NCI-H1105 (cell line): ENCODE measurements at regions not wholly inside any gene's neighbourhood (a gene's known extent, or its start where the extent isn't known, plus 50 kb on each side); places are given as distances from the start of the nearest gene placed in this dataset.
A peak's percentile ranks its signal among the peaks of the same experiment; 100 is the strongest.

Source experiments
- DNase-seq: peaks from one replicate; lab custom pipeline; 2025; lab: John Stamatoyannopoulos, UW

DNA sequence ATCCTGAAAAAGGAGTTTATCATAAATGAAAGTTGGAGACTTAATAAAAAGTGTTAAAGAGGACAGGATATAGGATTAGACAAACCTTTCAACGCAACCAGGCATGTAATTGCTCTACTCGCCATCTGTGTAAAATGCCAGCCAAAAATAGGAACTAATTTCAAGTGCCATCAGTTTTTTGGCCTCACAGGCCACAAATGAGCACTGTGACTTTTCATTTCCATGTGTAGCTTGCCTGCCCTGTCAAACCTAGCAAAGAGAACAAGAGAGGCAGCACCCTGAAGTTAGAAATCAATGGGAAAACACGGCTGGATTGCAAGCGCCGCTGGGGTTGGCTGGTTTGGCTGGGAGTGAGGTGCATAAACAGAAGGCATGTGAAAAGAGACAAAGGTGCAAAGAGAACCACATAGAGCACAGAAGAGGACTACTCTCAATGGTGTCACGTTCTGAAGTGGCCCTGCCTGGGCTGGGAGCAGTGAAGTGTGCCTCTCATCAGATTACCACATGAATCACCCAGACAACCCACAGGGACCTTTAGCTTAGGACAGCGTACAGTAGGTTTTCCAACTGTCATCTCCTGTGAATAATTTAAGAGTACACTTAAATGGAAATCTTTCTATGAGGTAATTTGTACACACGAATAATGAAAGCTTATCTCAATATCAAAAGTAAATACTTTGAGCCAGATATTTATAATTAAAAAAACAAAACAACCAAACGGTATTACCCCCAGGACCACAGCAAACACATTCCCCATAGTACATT lies 78.0 kb upstream of the NHSL1 start:
- peak; percentile 84 for DNase-seq

DNA sequence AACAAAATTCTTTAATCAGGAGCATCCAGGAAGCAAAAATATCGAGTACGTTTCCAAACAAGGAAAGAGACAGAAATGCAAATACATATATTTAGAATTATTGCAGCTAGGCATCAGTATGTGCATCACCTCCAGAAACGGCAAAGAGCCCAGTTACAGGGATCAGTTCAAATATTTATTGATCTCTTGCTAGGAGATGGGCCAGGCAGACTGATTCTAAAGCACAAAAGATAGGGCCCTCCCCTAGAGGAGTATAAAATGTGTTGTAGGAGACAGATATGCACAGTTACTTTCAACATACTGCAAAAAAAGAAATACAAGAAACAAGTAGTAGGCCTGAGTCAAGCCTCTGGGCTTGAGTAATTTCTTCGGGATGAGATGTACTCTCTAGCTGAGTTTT lies 80.7 kb upstream of the NHSL1 start:
- DNase-seq = no peak

DNA sequence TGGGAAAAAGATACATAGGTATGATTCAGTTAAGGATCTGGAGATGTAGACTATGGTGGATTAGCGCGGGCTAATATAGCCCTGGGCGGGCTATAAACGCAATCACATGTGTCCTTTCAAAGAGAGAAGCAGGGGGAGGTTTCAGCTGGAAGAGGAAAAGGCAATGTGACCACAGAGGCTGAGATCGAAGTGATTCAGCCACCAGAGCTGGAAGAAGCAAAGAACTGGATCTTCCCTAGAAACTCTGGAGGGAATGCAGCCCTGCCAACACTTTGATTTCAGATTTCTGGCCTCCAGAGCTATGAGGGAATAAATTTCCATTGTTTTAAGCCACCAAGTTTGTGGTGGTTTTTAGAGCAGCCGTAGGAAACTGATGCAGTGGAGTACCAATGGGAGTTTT lies 81.5 kb upstream of the NHSL1 start:
- no peak for DNase-seq

DNA sequence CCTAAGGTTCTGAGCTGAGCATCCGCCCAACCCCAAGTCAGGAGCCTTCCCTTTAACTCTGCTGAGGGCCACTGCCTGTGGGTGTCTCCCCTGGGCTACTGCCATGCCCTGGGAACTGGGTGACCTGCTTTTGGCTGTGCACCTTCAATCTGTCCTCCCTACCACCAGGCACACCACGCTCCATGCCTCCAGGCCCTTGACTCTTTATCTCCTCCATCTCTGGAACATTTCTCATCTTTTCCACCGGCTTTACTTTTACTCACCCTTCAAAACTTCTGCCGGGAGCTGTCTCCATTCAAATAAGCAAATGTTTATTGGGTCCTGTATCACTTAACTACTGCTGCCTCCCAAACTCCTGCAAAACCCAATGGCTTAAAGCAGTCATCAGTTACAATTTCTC lies 83.3 kb upstream of the NHSL1 start:
- DNase-seq = no peak

DNA sequence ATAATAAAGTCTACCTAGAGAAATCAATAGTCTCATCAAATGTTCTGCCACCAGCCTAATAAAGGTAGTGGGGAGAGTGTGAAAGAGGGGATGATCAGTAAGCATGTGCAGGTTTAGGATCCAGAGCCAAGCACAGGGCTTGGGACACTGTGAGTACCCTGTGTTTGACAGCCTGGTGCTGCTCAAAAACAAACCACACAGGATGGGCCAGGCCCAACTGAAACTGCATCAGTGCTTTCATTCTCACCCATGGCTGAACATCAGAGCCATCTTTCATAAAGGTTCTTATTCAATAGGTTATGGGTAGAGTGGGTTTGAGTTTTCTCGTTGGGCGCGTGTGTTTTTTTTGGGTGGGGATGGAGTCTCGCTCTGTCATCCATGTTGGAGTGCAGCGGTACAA lies 87.3 kb upstream of the NHSL1 start:
- DNase-seq = no peak

DNA sequence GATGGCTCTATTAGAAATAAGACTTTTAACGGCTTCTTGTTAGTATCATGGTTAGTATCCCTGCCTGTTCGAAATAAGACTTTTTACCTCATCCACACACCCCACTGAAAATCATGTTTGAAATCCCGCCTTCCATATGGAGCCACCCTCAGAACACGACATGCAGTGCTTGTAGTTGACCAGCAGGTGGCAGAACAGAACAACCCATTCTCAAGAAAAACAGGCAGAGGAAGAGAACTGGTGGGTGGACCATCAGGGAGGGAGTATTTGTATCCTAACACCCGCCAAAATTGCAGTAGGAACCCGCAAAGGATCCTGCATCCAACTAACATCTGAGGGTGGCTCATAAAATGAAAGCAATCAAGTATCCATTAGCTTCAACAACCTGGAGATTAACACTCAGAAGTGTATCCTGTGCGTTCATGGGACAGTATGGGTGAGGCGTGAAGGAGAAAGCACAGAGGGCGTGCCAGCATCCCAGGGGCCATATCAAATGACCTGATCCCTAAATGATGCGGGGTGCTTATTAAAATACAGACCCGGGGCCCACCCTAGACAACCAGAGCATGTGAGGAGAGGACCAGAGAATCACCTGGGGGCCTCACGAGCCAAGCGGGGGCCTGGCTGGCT lies 89.6 kb upstream of the NHSL1 start:
- peak; percentile 63 for DNase-seq

DNA sequence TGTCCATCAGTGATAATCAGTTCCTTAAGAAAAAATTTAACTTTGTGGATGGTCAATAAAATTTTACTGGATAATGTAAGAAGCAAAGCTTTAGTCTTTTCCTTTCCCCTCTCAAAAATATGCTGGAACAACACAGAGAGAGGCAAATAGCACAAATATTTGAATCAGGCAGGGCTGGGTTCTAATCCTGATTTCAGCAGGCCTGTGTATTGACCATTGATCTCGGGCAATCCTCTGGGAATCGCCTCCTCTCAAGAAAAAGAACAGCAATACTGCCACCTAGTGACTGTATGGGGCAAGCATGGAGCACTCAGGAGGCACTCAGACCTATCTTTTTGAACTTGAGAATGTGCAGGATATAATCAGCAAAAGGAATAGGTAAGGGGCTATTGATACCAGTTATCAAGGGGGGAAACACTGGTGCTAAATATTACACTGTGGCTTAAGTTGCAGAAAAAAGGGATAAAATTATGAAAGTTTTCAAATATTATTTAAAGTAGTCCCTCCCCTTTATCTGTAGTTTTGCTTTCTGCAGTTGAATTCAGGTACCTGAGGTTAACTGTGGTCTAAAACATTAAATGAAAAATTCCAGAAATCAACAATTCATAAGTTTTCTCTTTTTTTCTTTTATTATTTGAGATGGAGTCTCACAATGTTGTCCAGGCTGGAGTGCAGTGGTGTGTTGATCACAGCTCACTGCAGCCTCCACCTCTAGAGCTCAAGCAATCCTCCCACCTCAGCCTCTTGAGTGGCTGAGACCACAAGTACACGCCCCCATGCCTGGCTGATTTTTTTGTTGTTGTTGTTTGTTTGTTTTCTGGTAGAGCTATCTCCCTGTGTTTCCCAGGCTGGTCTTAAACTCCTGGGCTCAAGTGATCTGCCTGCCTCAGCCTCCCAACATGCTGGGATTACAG lies 91.8 kb upstream of the NHSL1 start:
- peak; percentile 73 for DNase-seq

DNA sequence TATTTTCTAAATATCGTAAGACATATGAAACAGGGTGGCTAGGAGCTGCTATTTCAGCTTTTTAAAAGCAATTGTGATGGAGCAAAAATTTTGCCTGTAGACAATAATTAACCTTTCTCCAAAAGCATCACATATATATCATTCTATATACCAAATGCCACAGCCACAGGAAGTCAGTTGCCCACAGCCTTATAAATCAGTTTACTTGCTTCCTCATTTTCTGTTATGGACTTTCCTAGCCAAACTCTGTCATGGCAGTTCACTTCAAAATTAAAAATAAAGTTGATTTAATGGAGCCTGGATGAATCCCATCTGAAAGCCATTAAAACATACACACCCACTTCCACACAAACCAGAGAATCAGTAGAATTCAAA lies 93.4 kb upstream of the NHSL1 start:
- DNase-seq = no peak

DNA sequence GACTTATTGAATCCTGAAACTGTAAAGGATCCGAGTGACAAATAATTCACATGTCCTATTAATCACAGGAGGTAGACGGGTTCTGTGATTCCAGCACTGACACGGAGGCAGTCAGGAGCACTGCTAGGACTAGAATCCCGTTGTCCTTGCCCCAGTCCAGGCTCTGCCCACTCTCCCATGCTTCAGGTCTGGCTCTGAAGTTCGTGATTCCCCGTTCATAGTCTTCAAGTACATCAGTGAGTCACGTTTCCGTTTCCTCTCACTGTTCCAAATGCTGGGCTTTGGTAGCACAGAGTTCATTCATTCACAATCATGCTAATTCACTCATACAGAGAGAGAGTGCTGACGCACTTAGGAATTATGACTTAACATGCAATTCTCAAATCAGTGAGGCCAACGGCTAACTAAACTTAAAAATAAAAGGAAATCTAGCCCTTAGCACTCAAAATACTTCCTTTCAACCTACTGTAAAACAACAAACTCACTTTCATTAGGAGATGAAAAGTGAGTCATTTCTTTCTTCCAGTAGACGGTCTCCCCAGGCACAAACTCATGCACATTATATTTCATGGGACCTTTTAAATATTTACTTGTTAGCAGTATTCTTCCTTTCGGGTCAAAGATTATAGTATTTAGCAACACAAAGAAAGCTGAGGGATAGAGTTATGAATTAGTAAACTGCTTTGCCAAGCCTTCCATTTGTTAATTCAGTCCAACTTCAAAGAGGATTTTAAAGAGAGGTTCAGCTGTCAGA lies 94.0 kb upstream of the NHSL1 start:
- no peak for DNase-seq

DNA sequence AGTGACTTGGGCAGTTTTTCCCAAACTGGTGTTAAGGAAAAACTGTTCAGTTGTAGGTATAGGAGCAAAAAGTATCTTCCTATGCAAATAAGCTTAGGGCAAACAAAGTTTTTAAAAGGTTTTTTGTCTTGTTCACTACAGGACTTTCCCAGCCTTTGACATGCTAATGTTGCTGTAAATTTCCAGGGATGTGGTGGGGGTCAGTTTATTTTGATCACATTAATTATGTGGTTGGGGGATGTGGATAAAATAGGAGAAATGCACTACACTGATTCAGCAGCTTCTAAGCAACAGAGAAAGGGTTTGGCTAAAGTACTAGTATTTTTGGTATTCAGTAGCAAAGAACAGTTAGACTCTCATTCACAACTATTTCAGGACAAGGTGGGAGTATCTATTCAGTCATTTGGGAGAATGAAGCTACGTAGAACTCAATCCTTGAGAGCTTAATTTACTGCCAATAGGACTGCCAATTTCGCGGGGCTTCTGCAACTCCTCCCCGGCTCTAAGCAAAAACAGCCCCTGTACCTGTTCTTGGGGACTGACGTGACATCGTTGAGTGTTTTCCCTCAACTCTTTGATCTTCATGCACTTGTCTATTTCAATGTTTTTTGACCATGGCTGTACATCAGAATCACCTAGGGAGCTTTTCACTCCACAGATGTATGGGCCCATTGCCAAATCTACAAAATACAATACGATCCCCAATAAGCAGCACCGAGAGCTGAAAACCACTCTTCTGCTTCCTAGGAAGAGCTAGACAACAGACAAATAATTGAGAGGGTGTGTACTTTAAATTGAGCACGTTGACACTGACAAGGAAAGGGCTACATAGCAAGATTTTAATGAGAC lies 94.8 kb upstream of the NHSL1 start:
- DNase-seq = peak; percentile 32

DNA sequence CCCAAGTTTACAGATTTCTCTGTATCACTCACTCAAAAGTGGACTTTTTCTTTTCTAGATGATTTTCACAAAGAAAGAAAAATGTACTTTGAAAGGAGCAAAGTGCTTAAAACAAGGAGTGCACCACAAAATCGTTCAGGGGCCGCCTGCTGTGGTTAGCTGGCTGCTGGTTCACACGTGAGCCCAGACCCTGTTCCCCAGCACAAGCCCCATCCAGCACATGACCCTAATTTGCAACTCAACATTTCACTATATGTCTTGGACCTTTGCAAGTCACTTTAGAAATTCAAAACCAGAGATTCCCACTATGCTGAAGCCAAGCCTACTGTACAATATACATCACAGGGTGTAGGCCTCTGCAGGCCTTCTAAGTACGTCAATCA lies 95.5 kb upstream of the NHSL1 start:
- no peak for DNase-seq

DNA sequence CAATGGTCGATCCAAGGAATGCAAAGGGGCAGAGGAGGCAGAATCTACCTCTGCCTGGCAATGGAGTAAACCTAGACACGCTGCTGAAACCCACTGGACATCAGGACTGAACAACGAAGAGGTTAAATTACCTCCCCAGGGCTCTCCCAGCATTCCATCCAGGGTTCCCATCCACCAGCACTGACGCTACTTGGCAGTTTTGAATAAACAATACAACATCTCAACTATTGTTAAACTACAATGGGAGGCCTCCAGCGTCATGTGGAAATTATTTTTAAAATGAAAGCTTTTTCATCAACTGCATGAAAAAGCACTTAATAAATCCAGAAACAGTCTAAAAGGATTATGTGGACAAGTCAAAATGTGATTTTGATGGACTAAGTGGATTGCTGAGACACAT lies 96.8 kb upstream of the NHSL1 start:
- DNase-seq = no peak

DNA sequence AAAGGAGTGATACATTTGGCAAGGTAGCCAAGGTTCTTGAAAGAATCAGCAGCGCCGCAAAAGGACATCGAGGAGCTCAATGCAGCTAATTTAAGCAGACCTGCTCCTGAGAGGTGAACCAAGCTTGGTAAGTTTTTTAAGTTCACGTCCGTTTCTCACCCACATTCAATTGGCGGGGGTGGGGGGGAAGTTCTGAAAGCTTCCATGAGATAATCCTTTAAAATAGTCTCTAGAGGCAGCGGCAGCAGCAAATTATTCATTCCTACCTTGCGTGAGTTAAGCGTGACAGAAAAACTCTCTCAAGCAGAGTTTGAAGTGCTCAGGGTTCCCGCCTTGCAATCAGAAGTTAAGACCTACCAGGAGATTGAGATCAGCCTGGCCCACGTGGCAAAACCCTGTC lies 97.3 kb upstream of the NHSL1 start:
- no peak for DNase-seq

DNA sequence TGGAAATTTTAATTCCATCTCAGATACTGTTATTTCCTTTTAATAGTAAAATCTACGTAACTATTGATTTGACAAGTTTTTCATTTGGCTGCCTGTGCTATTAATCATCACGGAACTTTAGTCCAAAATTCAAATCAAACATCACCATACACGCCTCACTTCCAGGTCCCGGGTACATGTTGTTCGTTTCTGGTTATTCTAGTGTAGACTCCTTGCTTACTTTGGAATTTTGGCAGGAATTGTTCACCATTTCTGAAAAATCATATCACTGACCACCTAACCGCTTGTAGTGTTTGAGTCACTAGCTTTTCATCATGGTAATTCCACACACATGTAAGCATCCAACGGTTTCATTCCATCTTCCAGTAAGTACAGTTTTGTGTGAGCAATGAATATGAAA lies 98.0 kb upstream of the NHSL1 start:
- no peak for DNase-seq

DNA sequence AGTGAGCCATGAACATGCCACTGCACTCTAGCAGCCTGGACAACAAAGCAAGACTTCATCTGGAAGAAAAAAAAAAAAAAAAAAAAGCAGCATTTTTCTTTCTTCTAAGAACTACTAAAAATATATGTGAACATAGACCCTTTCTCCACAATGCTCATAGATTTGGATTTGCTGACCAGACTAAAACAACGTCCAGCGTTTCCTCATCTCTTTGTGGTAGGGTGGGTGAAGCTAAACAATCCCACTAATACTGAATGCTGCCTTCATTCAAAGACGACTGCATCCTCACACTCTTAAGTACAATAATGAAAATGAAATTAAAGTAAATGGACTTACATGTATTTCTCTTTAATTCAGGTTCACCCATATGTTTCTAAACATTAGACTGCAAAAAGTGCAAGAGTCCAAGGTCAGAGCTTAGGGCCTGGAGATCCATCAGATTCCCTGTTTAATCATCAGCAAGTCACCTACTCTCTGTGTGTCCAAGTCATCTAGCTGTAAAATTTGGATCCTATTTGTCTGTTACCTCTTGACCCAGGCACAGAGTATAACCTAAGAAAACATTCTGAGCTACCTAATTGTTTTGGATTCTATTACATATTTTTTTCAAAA lies 99.4 kb upstream of the NHSL1 start:
- no peak for DNase-seq

DNA sequence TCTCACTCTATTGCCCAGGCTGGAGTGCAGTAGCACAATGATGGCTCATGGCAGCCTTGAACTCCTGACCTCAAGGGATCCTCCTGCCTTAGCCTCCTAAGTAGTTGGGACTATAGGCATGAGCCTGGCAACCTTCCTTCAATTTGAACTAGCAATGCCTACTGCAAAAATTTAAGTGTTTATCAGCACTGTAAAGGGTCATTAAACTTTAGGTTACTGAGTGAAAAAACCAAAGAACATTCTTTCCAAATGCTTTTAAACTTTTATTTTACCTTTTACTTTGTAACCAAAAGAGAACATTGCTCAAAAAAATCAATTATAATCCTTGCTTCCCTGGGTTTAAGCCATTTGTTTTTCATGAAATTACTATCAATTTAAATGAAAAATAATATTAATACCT lies 101.0 kb upstream of the NHSL1 start:
- DNase-seq = no peak

DNA sequence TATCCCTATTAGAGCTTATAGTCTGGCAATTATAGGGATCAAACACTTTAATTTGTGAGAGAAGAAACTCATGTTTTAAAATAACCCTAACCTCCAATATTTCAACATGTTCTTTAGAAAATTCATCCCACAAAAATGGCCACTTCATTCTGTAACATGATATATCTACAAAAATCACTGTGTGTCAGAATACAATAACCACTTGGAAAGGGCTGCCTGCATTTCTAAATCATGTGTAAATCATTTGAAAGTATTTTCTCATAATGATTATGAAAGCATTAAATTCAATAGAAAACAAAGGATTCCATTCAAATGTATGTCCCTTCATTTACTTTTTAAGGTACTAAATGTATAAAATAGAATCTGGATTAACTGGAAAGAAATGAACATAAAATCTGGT lies 101.4 kb upstream of the NHSL1 start:
- DNase-seq = no peak

DNA sequence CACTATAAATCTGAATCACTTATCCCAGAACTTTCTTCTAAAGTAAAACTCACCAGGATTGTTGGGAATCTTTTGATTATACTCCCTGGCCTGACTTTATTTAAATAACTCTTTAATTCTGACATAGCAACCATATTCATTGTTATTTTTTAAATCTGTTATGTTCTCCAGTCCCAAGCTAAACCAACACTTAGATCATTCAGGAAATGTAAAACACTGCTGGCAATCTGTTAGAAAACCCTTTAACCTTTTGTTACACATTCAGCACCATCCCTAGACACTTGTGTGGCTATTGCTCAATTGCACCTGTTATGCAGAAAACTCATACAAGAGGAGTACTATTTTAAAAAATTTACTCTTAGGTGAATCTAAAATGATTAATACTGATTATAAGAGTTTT lies 101.8 kb upstream of the NHSL1 start:
- no peak for DNase-seq

DNA sequence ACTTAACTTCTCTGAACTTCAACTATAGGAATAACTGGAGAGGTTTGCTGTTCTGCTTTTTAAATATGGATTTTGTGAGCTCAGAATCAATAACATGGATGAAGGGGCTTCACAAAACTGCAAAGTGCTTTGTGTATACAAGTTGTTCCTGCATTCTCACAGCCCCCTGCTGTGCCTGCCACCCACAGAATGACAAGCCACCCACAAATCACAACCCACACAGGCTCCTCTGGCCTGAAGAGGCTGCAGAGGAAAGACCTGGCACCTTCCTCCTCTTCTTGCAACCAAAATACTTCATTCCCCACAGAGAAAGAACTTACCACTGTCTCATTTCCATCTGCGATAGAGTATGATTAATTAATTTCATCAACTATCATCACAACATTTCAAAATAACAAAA lies 106.7 kb upstream of the NHSL1 start:
- DNase-seq = no peak

DNA sequence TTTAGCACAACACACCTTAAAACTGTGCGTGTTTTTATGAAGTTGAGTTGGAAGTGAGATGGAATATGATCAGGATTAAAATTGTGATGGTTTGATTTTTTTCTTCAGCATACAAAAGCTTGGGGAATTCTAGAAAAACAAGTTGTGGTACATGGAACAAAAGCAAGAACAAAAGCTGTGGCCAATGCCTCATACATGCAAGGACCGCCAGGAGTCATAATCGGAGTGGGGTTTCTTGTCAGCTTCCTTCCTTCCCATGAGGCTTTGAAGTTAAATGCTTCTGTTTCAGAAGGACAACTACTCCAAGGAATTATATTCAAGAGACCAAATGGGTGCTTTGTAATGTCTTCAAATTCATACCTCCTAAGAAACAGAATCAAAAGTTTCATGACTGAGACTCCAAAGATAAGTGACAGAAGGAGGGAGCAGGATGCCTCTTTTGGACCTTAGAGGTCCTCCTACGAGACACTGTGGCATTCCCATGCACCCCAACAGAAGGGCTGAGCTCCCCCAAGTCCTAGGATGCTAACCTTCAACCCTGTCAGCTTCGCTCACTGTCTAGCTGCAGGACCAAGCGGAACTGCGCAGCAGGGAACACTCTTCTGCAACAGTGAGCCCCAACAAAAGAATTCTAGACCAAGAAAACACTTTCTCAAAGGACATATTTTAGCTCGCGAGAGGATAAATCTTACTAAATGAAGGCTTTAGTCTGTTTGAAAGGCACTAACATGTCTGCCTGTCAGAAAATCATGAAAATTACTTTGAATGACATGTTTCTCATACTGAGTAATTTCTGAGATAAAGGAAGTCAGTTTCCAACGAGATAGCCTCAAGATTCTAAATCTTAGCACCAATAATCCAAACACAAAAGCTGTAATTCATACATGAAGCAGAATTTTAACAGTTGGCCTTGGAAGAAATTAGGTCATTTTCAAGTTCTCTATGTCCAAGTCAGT lies 108.5 kb upstream of the NHSL1 start:
- no peak for DNase-seq
